Stimulated activated naive B cell treated with anti-CD40 and anti-IgM and Interleukin-4, amounts not matched to agents 10 μg/mL and 1 μg/mL and 100 μg/mL, for 72 hours (primary cell): ENCODE measurements at regions not wholly inside any gene's neighbourhood (a gene's known extent, or its start where the extent isn't known, plus 50 kb on each side); places are given as distances from the start of the nearest gene placed in this dataset.

Experiments used
- ATAC-seq, 2 donors: fragments of 150-1000 bp; cut with Tn5 transposase; replicated peaks; 2 replicates each; pipeline ENCODE4 v1.10.0; 2021; ENCODE audit warnings: moderate library complexity in 1 of 2
- DNase-seq: peaks from one replicate; pipeline ENCODE4 v3.0.0; 2021
- H3K27ac Mint-ChIP-seq: one replicate; pipeline ENCODE4 v1.8.0; 2022; ENCODE audit warnings: mild to moderate bottlenecking, mixed read lengths
- H3K27me3 Mint-ChIP-seq, 2 donors: one replicate each; pipeline ENCODE4 v1.8.0; 2022; ENCODE audit warnings: mixed read lengths in 2 of 2
- H3K36me3 Mint-ChIP-seq, 2 donors: one replicate each; pipeline ENCODE4 v1.8.0; 2022; ENCODE audit warnings: mixed read lengths in 2 of 2, mild to moderate bottlenecking in 1 of 2
- H3K4me1 Mint-ChIP-seq, 2 donors: one replicate each; pipeline ENCODE4 v1.8.0; 2022; ENCODE audit warnings: mixed read lengths in 2 of 2, mild to moderate bottlenecking in 1 of 2
- H3K4me3 Mint-ChIP-seq, 2 donors: one replicate each; pipeline ENCODE4 v1.8.0; 2022; ENCODE audit warnings: mild to moderate bottlenecking in 2 of 2, mixed read lengths in 2 of 2, moderate library complexity in 1 of 2
- H3K9me3 Mint-ChIP-seq, 2 donors: one replicate each; pipeline ENCODE4 v1.8.0; 2022; ENCODE audit warnings: mixed read lengths in 2 of 2, mild to moderate bottlenecking in 1 of 2

DNA sequence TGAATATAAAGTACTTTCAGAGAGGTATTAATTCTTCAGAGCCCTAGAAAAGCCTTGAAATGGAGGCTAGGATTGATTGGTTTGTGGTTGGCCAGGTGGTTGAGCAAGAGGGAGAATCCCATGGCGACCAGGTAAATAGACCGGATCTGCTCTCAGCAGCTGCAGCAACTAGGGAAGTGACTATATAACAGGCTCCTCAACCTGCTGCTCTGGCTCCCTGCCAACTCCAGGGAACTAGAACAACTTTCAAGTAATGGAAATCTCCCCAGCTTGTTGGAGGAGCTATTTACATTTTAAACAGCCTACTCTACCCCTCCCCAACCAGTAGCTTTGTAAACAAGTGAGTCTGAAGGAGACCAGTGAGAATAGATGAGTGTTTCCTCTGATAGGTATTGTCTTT lies 121.8 kb upstream of the CADM2 start:
- H3K4me1 Mint-ChIP-seq, result no peaks in the 10 kb centered on the region
- H3K36me3 Mint-ChIP-seq, result no peaks in the 10 kb centered on the region
- DNase-seq (no peak), ATAC-seq (no peak)
- peaks cover 4 to 5% of the 10 kb centered on the region in 2 donors for H3K9me3 Mint-ChIP-seq
- H3K27ac Mint-ChIP-seq, result no peak overlapping the region
- no peak overlapping the region for H3K4me3 Mint-ChIP-seq
- no peaks in the 10 kb centered on the region for H3K27me3 Mint-ChIP-seq

DNA sequence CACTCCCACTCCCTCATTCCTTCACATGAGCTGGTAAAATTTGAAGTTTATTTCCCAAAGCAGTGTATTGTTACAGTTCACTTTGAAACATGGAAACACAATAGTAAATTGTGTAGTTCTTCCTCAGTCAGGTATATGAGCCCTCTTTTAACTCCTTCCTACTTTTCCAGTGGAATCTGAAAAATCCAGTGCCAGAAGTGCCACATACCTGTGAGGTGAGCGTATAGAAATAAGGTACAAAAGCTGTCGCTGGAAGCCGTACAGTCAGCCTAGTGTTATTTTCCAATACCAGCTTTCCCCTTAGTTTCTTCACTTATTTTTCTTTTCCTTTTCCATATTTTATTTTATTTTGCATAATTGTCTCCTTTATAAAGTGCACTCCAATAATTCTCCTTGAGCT lies 81.7 kb upstream of the CADM2 start:
- H3K9me3 Mint-ChIP-seq, result peaks cover 0 to 4% of the 10 kb centered on the region in 2 donors
- no peaks in the 10 kb centered on the region for H3K27me3 Mint-ChIP-seq
- ATAC-seq, result no peak
- no peak overlapping the region for H3K4me3 Mint-ChIP-seq
- H3K4me1 Mint-ChIP-seq, result no peaks in the 10 kb centered on the region
- DNase-seq, result no peak
- no peak overlapping the region for H3K27ac Mint-ChIP-seq
- no peaks in the 10 kb centered on the region for H3K36me3 Mint-ChIP-seq

DNA sequence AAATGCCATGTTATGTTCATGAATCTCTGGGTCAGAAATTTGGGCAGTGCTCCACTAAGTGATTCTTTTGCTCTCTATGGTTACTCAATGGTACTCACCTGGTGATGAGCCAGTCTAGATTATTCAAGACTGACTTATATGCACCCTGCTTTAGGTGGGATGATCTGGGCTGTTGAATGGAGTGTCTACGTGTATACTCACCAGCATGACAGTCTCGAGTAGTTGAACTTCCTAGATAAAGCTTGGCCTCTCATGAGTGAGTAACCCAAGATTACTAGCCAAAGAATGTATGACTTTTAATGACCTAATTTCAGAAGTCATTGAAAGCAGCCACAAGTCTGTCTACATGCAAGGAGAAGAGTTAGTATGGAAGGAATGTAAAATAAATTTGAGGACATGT lies 77.5 kb upstream of the CADM2 start:
- Mint-ChIP-seq H3K27ac (no peak overlapping the region), H3K9me3 (peaks cover 0 to 2% of the 10 kb centered on the region in 2 donors), H3K36me3 (no peaks in the 10 kb centered on the region), H3K4me3 (no peak overlapping the region), H3K4me1 (no peaks in the 10 kb centered on the region), H3K27me3 (no peaks in the 10 kb centered on the region)
- ATAC-seq (no peak), DNase-seq (no peak)

DNA sequence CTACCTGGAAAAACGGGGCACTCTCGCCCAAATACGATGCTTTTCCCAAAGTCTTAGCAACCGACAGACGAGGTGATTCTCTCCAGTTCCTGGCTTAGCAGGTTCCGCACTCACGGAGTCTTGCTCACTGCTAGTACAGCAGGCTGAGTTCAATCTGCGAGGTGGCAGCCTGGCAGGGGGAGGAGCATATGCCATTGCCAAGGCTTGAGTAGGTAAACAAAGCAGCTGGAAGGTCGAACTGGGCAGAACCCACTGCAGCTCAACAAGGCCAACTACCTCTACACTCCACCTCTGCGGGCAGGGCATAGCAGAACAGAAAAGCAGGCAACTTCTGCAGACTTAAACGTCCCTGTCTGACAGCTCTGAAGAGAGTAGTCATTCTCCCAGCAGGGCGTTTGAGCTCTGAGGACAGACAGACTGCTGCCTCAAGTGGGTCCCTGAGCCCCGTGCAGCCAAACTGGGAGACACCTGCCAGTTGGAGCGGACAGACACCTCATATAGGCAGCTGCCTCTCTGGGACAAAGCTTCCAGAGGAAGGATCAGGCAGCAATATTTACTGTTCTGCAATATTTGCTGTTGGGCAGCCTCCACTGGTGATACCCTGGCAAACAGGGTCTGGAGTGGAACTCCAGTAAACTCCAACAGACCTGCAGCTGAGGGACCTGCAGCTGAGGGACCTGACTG lies 73.4 kb upstream of the CADM2 start:
- H3K9me3 Mint-ChIP-seq, result peaks cover 5 to 12% of the 10 kb centered on the region in 2 donors

DNA sequence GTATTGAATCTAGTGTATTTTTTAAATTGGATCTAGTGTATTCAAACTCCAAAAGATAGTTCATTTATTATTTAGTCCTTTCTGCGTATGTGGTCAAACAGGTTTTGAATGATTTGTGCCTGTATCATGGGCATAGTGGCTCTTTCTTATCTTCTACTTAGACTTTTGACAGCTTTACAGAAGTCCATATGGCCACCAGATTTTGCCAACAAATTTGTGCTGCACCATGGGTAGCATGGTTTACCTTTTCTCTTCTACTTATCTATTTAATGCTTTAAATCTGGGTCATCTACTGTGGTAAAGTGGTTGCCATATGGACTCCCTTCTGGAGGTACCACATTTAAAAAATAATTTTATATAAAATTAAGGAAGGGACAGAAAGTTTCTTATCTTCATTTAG lies 66.9 kb upstream of the CADM2 start:
- peaks cover 10 to 17% of the 10 kb centered on the region in 2 donors for H3K9me3 Mint-ChIP-seq
- no peak overlapping the region for H3K27ac Mint-ChIP-seq
- no peaks in the 10 kb centered on the region for H3K36me3 Mint-ChIP-seq
- ATAC-seq, result no peak
- no peak overlapping the region for H3K4me3 Mint-ChIP-seq
- no peak for DNase-seq
- no peaks in the 10 kb centered on the region for H3K4me1 Mint-ChIP-seq
- H3K27me3 Mint-ChIP-seq, result no peaks in the 10 kb centered on the region

More for the DNA sequence above, 73.4 kb upstream of the CADM2 start:
- H3K27ac Mint-ChIP-seq, result no peak overlapping the region
- ATAC-seq (no peak), DNase-seq (no peak)
- H3K36me3 Mint-ChIP-seq, result no peaks in the 10 kb centered on the region
- no peaks in the 10 kb centered on the region for H3K4me1 Mint-ChIP-seq
- no peak overlapping the region for H3K4me3 Mint-ChIP-seq
- no peaks in the 10 kb centered on the region for H3K27me3 Mint-ChIP-seq

DNA sequence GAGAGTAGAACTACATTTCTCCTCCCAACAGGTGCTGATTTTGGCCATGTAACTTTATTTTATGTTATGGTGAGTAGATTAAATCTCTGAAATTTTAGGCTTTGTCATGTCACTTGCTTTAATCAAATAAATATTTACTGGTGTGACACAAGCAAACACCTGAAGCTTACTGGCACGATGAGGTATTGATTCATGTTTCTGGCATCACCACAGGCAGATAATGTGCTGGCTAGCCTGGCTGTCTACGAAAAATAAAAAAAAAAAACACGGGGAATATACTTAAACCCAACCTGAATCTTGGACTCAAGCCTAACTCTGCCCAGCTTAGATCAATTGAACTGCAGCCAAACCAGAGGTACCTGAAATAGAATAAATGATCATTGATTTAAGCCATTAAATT lies 65.6 kb upstream of the CADM2 start:
- H3K9me3 Mint-ChIP-seq, result peaks cover 18 to 23% of the 10 kb centered on the region in 2 donors
- no peak for ATAC-seq
- no peak overlapping the region for H3K27ac Mint-ChIP-seq
- H3K27me3 Mint-ChIP-seq, result no peaks in the 10 kb centered on the region
- H3K36me3 Mint-ChIP-seq, result no peaks in the 10 kb centered on the region
- no peak for DNase-seq
- no peak overlapping the region for H3K4me3 Mint-ChIP-seq
- no peaks in the 10 kb centered on the region for H3K4me1 Mint-ChIP-seq

DNA sequence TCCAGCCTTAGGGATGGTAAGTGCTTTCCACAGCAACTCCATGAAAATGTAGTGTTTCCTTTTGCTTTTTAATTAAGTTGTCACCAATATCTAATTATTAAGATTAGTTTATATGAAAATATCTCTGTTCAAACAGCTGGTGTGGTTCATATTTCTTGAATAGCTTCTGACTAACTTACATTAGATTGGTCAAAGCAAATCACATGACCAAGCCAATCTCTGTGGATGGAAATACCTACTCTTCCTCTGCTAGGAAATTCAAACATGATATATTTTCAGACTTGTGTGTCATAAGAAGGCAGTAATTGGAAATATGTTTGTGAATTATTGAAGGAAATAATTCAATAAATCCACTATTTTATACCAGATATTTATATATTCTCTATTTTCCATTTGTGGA lies 54.6 kb upstream of the CADM2 start:
- H3K9me3 Mint-ChIP-seq, result peaks cover 2 to 10% of the 10 kb centered on the region in 2 donors

DNA sequence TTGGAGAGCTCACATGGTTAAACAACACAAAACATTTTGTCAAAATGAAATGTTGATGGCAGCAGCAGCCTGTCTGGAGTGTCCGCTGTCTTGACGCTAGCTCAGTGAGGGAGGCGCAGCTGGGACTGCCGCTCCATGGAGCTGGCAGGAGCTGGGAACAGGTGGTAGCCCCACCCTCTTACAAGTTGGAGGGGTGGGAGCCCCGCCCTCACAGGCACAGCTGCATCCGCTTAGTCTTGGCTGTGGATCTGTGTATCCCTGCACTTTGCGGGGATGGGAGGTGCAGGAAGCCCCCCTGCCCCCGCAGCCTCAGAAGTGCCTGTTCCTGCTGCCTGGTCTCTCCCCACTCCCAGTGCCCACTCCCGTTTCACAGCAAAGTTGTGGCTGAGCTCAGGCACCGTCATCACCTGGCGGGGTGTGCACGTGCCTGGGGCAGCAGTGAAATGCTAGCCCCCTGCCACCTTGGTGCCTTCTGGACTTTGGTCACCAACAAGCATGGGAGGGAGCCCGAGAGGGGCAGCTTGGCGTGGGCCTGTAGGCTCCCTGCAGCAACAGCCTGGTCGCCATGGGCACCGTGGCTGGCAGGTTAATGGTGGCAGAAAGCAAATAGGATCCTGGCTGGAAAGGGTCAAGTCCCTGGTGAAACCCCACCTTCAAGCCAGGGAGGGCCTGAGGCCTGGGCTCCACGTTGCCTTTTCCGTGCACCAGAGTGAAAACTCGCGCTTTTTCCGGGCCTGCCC lies 53.8 kb upstream of the CADM2 start:
- no peak overlapping the region for H3K4me3 Mint-ChIP-seq

More for the DNA sequence above, 54.6 kb upstream of the CADM2 start:
- no peak for ATAC-seq
- no peak for DNase-seq
- no peaks in the 10 kb centered on the region for H3K4me1 Mint-ChIP-seq
- no peak overlapping the region for H3K4me3 Mint-ChIP-seq
- no peaks in the 10 kb centered on the region for H3K27me3 Mint-ChIP-seq
- H3K36me3 Mint-ChIP-seq, result no peaks in the 10 kb centered on the region
- no peak overlapping the region for H3K27ac Mint-ChIP-seq

DNA sequence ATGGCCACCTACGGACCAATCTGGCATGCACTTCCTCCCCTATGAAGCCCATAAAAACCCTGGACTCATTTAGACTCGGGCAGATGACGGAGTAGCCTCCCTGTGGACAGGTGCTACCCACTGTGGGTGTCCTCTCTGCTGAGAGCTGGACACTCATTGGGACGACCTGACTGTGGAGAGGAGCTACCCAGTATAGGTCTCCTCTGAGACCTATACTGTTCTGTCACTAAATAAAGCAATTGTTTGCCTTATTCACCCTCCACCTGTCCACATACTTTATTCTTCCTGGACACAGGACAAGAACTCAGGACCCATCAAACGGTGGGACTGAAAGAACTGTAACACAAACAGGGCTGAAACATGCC lies 53.3 kb upstream of the CADM2 start:
- ATAC-seq, result no peak
- Mint-ChIP-seq H3K27ac (no peak overlapping the region), H3K27me3 (no peaks in the 10 kb centered on the region), H3K4me3 (no peak overlapping the region), H3K36me3 (no peaks in the 10 kb centered on the region), H3K9me3 (peaks cover 2 to 10% of the 10 kb centered on the region in 2 donors), H3K4me1 (no peaks in the 10 kb centered on the region)
- DNase-seq, result no peak

More for the DNA sequence above, 53.8 kb upstream of the CADM2 start:
- Mint-ChIP-seq H3K27me3 (no peaks in the 10 kb centered on the region), H3K27ac (no peak overlapping the region), H3K36me3 (no peaks in the 10 kb centered on the region), H3K4me1 (no peaks in the 10 kb centered on the region), H3K9me3 (peaks cover 2 to 10% of the 10 kb centered on the region in 2 donors)
- DNase-seq (no peak), ATAC-seq (no peak)

DNA sequence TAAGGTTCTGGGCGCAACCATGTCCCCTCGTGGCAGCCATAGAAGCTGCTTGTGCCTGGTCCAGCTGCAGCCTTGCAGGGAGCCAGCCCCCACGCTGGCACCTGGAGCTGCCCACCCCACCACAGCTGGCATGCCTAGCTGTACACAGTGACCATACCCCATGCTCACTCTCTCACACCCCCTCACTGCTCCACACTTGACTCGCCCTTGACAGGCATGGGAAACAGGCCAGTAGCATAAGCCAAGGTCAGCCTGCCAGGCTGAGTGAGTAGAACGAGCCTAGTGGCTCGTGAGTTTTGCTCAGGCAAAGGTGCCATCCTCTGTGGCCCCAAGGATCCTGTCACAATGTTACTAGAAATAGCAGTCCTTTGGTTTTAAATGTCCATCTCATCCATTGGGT lies 52.7 kb upstream of the CADM2 start:
- Mint-ChIP-seq H3K9me3 (peaks cover 2 to 10% of the 10 kb centered on the region in 2 donors), H3K36me3 (no peaks in the 10 kb centered on the region), H3K27me3 (no peaks in the 10 kb centered on the region), H3K4me1 (no peaks in the 10 kb centered on the region), H3K27ac (no peak overlapping the region), H3K4me3 (no peak overlapping the region)
- peak in 1 of 2 donors; percentile 16 for ATAC-seq
- DNase-seq, result no peak
